ENCODE measurements at regions not wholly inside any gene's neighbourhood (a gene's known extent, or its start where the extent isn't known, plus 50 kb on each side); places are given as distances from the start of the nearest gene placed in this dataset.

- TF ChIP-seq EZH2phosphoT487 (IDR thresholded peaks at IDR 0.05; ENCODE audit: low read depth, severe bottlenecking, unreplicated experiment) (no peak), EZH2 (IDR thresholded peaks at IDR 0.05; ENCODE audit: borderline replicate concordance) (no peak), CTCF (IDR thresholded peaks at IDR 0.05; ENCODE audit: poor library complexity) (no peak)
Observed at GRCh38 chr9:107540164-107540561, 50.6 kb upstream of the KLF4 start.
